GM12878 (cell line): ENCODE measurements at regions not wholly inside any gene's neighbourhood (a gene's known extent, or its start where the extent isn't known, plus 50 kb on each side); places are given as distances from the start of the nearest gene placed in this dataset.

ENCODE experiments used
- ATAC-seq: fragments of 200-7000 bp; cut with Tn5 transposase; 3 replicates; pipeline ENCODE4 v1.9.1; 2020; ENCODE audit warnings: mild to moderate bottlenecking, moderate library complexity
- BruUV-seq: library from RNA; stranded (reverse); fragments of 400-500 nt; replicated peaks from 2 replicates; lab custom pipeline; 2021; lab: Mats Ljungman, UMichigan
- CTCF ChIA-PET: fragments of 300-600 bp; sonication (Branson Sonifier 250); formaldehyde crosslinking; extraction: SDS; loops from one replicate; lab custom pipeline; 2021; ENCODE audit warnings: inconsistent platforms; lab: Yijun Ruan, JAX
- POLR2A ChIA-PET: fragments of 350-600 bp; formaldehyde crosslinking; extraction: SDS; loops from one replicate; lab custom pipeline; 2021; ENCODE audit warnings: inconsistent platforms; lab: Charles Lee
- RAD21 ChIA-PET: fragments of 300-600 bp; sonication (Branson Sonifier 250); formaldehyde crosslinking; loops from one replicate; lab custom pipeline; 2023; ENCODE audit warnings: antibody characterized with exemption; ENCODE audit not compliant: unreplicated experiment; lab: Charles Lee
- SMC1A ChIA-PET: fragments of 300-600 bp; sonication (Branson Sonifier 250); formaldehyde crosslinking; loops from one replicate; lab custom pipeline; 2023; ENCODE audit not compliant: unreplicated experiment, uncharacterized antibody; lab: Charles Lee
- DNase-seq: peaks from one replicate; pipeline ENCODE4 v3.0.0-alpha.2; 2011; ENCODE audit warnings: low read depth, low spot score
- FAIRE-seq: peaks from 3 replicates; lab custom pipeline; 2011; peaks lifted over from hg19 to GRCh38; lab: Jason Lieb, UNC
- H2AFZ ChIP-seq: 2 replicates; pipeline ENCODE4 v1.6.0; 2011; ENCODE audit warnings: low read depth, low read length, control low read depth; ENCODE audit not compliant: control insufficient read depth
- H3K27ac ChIP-seq: 2 replicates; pipeline ENCODE4 v1.5.1; 2011; ENCODE audit warnings: control low read depth; ENCODE audit not compliant: control insufficient read depth, insufficient read depth
- H3K27me3 ChIP-seq, 2 experiments: replicated peaks in 1 of 2; 2 replicates each; pipeline versions ENCODE4 v1.6.0 to v1.6.1; 2011; ENCODE audit warnings: low read length in 1 of 2; ENCODE audit not compliant: control insufficient read depth in 2 of 2, insufficient read depth in 2 of 2
- H3K36me3 ChIP-seq, 2 experiments: 2 replicates each; pipeline ENCODE4 v1.5.1; 2011; ENCODE audit warnings: low read length in 1 of 2; ENCODE audit not compliant: control insufficient read depth in 2 of 2, insufficient read depth in 2 of 2
- H3K4me1 ChIP-seq: 2 replicates; pipeline ENCODE4 v1.6.1; 2011; ENCODE audit warnings: mild to moderate bottlenecking, low read length, moderate library complexity, mixed read lengths; ENCODE audit not compliant: control insufficient read depth, insufficient read depth
- H3K4me2 ChIP-seq: 2 replicates; pipeline ENCODE4 v1.6.0; 2011; ENCODE audit warnings: control low read depth; ENCODE audit not compliant: control insufficient read depth, insufficient read depth
- H3K4me3 ChIP-seq: fragments of 200-600 bp; sonication (generic); 2 replicates; pipeline ENCODE4 v1.5.1; 2016
- H3K79me2 ChIP-seq: 2 replicates; pipeline ENCODE4 v1.6.0; 2011; ENCODE audit warnings: low read length; ENCODE audit not compliant: control insufficient read depth, insufficient read depth
- H3K9ac ChIP-seq: 2 replicates; pipeline ENCODE4 v1.8.0; 2011; ENCODE audit warnings: low read length, control low read depth, mixed read lengths; ENCODE audit not compliant: control insufficient read depth, insufficient read depth
- H3K9me3 ChIP-seq: replicated peaks from 3 replicates; pipeline ENCODE4 v1.5.1; 2011; ENCODE audit warnings: mild to moderate bottlenecking, low read length; ENCODE audit not compliant: control insufficient read depth, insufficient read depth
- H4K20me1 ChIP-seq: 2 replicates; pipeline ENCODE4 v1.6.0; 2011; ENCODE audit not compliant: control insufficient read depth, insufficient read depth
- BCL3 ChIP-seq: IDR thresholded peaks from 2 replicates; pipeline ENCODE4 v1.6.1; 2011; ENCODE audit warnings: borderline replicate concordance, low read depth, mild to moderate bottlenecking, moderate library complexity, low read length; ENCODE audit not compliant: insufficient read depth, poor library complexity, severe bottlenecking
- CUX1 ChIP-seq: IDR thresholded peaks from 2 replicates; pipeline ENCODE4 v1.6.1; 2012; ENCODE audit warnings: improper control_type of control experiment, low read depth, low read length; ENCODE audit not compliant: insufficient replicate concordance
- ESRRA ChIP-seq: IDR thresholded peaks from 2 replicates; pipeline ENCODE4 v1.6.1; 2012; ENCODE audit warnings: mild to moderate bottlenecking, low read length, improper control_type of control experiment
- EZH2 ChIP-seq: IDR thresholded peaks from 2 replicates; pipeline ENCODE4 v1.6.1; 2012; ENCODE audit warnings: low read depth, mild to moderate bottlenecking, control low read depth, inconsistent platforms, low read length, borderline replicate concordance; ENCODE audit not compliant: control insufficient read depth
- FOXM1 ChIP-seq: IDR thresholded peaks from 2 replicates; pipeline ENCODE4 v1.6.1; 2012; ENCODE audit warnings: low read depth, mild to moderate bottlenecking, inconsistent platforms, low read length, moderate library complexity
- HSF1 ChIP-seq: fragments of 150-350 bp; IDR thresholded peaks from 2 replicates; pipeline ENCODE4 v1.6.1; 2014; ENCODE audit warnings: mild to moderate bottlenecking, low read depth, low read length
- IRF4 ChIP-seq: IDR thresholded peaks from 2 replicates; pipeline ENCODE4 v1.6.1; 2011; ENCODE audit warnings: low read depth, low read length
- NBN ChIP-seq: fragments of 450-650 bp; IDR thresholded peaks from 2 replicates; pipeline ENCODE4 v1.6.1; 2016
- RCOR1 ChIP-seq: conservative IDR thresholded peaks from 2 replicates; pipeline ENCODE4 v1.6.1; 2012; ENCODE audit warnings: low read depth, low read length, improper control_type of control experiment
- RUNX3 ChIP-seq: IDR thresholded peaks from 2 replicates; pipeline ENCODE4 v1.6.1; 2012; ENCODE audit warnings: low read length, inconsistent platforms
- WGBS: methylation state at CpG from one replicate; pipeline ENCODE4 v1.1.6; 2016; ENCODE audit warnings: low lambda C conversion rate; ENCODE audit not compliant: insufficient replicate concordance, insufficient coverage; ENCODE audit errors: missing lambda C conversion rate; 5-methylcytosine and 5-hydroxymethylcytosine counted together
- in situ Hi-C: fragments of 300-500 bp; cut with MboI; formaldehyde crosslinking; loops from 9 replicates; pipeline ENCODE4 v1.14.3; 2018; ENCODE audit warnings: mixed read lengths
- intact Hi-C: fragments of 100-400 bp; cut with micrococcal nuclease; formaldehyde crosslinking; loops from one replicate; pipeline ENCODE4 v1.14.2; 2022; ENCODE audit not compliant: unreplicated experiment

GRCh38 chr5:171593401-171593800 is 174.0 kb downstream of the FGF18 start:
- no TSS peak for BruUV-seq
- in situ Hi-C loops: no loop called here
- 57% methylated on average over 7 of the region's 7 CpGs for WGBS
- Histone ChIP-seq H2AFZ (no peak overlapping the region), H3K36me3 (no peaks in the 10 kb centered on the region; a peak in 1 of 4 replicates), H3K9ac (no peak overlapping the region), H3K27ac (no peak overlapping the region), H4K20me1 (no peaks in the 10 kb centered on the region), H3K79me2 (no peaks in the 10 kb centered on the region), H3K4me1 (no peaks in the 10 kb centered on the region), H3K4me2 (no peak overlapping the region), H3K9me3 (no peaks in the 10 kb centered on the region), H3K27me3 (peaks cover 0 to 2% of the 10 kb centered on the region in 2 experiments; a peak in 1 of 4 replicates), H3K4me3 (no peak overlapping the region)
- DNase-seq (no peak), ATAC-seq (no peak), FAIRE-seq (no peak)
- SMC1A ChIA-PET: no interaction called here
- RAD21 ChIA-PET: no interaction called here
- POLR2A ChIA-PET: no interaction called here
- intact Hi-C loops: no loop called here
- CTCF ChIA-PET: interaction anchor here (0.8 kb wide), 1 partner anchor 9 kb away, joined by 4 read pairs; no protein-coding TSS in a partner anchor
- TF ChIP-seq RUNX3 (no peak), EZH2 (no peak), FOXM1 (no peak), RCOR1 (no peak), NBN (no peak), BCL3 (no peak), IRF4 (no peak), HSF1 (no peak), CUX1 (no peak), ESRRA (no peak)
